ENCODE measurements at regions not wholly inside any gene's neighbourhood (a gene's known extent, or its start where the extent isn't known, plus 50 kb on each side); places are given as distances from the start of the nearest gene placed in this dataset.
"Not testable (repeated sequence)": the region's sequence is repeated elsewhere in the genome, so short reads cannot be mapped to it uniquely, and the experiment has no call there.

- no peak for DNase-seq
These were observed 90.6 kb upstream of the SKAP2 start for GRCh38 chr7:26954951-26955350.

GRCh38 chr7:26951407-26951950, 87.1 kb upstream of the SKAP2 start:
- DNase-seq, result no peak

GRCh38 chr7:26950889-26951288, 86.5 kb upstream of the SKAP2 start:
- DNase-seq, result no peak

GRCh38 chr7:26949319-26949718, 84.9 kb upstream of the SKAP2 start:
- no peak for DNase-seq

- DNase-seq, result no peak
These were observed 84.3 kb upstream of the SKAP2 start for GRCh38 chr7:26948617-26949118.

GRCh38 chr7:26944501-26945358, 80.3 kb upstream of the SKAP2 start:
- no peak for DNase-seq

- no peak for DNase-seq
These were observed 73.7 kb upstream of the SKAP2 start for GRCh38 chr7:26937939-26938623.

- no peak for DNase-seq
These were observed 72.9 kb upstream of the SKAP2 start for GRCh38 chr7:26937306-26937705.

- DNase-seq, result not testable (repeated sequence)
These were observed 68.2 kb upstream of the SKAP2 start for GRCh38 chr7:26932616-26933015.

GRCh38 chr7:26930845-26931244, 66.5 kb upstream of the SKAP2 start:
- no peak for DNase-seq

- DNase-seq, result no peak
These were observed 65.8 kb upstream of the SKAP2 start for GRCh38 chr7:26930201-26930600.

- DNase-seq, result no peak
These were observed 64.4 kb upstream of the SKAP2 start for GRCh38 chr7:26928703-26929347.

GRCh38 chr7:26925768-26926167, 61.4 kb upstream of the SKAP2 start:
- no peak for DNase-seq

GRCh38 chr7:26924149-26924767, 59.9 kb upstream of the SKAP2 start:
- DNase-seq, result no peak

- DNase-seq, result no peak
These were observed 55.6 kb upstream of the SKAP2 start for GRCh38 chr7:26919906-26920493.

- DNase-seq, result no peak
These were observed 53.9 kb upstream of the SKAP2 start for GRCh38 chr7:26918241-26918640.

- DNase-seq, result no peak
These were observed 52.5 kb upstream of the SKAP2 start for GRCh38 chr7:26916779-26917320.

- DNase-seq, result no peak
These were observed 51.9 kb upstream of the SKAP2 start for GRCh38 chr7:26916336-26916735.
